ENCODE measurements at regions not wholly inside any gene's neighbourhood (a gene's known extent, or its start where the extent isn't known, plus 50 kb on each side); places are given as distances from the start of the nearest gene placed in this dataset.

DNA sequence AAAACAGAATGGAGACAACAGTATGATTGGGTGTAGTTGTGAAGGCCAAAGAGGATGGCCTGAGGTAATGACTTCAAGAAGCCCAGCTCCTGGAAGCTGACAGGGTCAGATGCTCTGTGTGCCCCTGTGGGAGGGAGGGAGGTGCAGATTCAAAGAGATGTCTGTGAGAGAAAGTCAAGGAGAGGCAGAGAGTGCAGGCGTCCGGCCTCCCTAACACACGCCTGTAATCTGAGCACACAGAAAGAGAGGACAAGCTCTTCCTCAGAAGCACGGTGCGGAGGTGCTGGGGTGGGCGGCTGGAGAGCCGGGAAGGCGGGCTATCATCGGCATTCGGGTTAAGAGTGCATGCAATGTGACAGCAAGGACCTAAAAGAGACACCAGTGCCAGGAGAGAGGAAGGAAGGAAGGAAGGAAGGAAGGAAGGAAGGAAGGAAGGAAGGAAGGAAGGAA lies 238.2 kb upstream of the HES1 start:
- DNase-seq (ENCODE audit: extremely low read depth, low read depth), result no peak

DNA sequence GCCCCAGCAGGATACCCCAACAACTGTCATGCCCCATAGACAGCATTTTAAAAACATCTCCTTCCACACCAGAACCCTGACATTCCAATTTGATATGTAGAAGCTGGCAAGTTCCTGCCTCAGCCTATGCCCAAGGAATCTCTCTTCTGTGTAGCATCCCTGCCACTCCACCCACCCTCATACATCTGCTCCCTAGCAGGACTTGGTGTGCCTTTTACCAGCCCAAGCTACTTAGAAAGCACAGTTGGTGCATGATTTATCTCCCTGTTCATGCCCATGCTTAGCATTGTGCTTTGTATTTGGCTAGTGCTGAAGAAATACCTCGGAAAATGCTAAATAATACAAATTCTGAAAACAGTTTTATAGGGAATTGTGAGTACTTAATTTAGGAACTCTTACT lies 236.9 kb upstream of the HES1 start:
- DNase-seq (ENCODE audit: extremely low read depth, low read depth), result no peak

DNA sequence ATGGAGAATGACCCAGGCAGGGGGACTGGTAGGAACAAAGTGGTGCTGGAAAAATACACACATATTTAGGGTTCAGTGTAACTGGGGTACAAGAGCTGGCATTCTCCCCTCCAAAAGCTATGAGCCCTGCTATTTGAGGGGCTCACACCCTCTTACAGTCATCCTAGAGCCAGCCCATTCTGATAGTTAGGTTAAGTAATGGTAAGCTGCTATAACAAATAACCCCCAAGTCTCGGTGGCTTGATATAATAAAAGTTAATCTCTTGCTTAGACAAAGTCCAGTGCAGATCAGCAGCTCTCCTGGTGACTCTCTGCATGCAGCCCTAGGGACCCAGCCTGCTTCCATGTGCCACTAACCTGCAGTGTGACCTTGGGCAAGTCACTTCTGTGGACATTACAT lies 234.9 kb upstream of the HES1 start:
- DNase-seq (ENCODE audit: extremely low read depth, low read depth), result no peak

DNA sequence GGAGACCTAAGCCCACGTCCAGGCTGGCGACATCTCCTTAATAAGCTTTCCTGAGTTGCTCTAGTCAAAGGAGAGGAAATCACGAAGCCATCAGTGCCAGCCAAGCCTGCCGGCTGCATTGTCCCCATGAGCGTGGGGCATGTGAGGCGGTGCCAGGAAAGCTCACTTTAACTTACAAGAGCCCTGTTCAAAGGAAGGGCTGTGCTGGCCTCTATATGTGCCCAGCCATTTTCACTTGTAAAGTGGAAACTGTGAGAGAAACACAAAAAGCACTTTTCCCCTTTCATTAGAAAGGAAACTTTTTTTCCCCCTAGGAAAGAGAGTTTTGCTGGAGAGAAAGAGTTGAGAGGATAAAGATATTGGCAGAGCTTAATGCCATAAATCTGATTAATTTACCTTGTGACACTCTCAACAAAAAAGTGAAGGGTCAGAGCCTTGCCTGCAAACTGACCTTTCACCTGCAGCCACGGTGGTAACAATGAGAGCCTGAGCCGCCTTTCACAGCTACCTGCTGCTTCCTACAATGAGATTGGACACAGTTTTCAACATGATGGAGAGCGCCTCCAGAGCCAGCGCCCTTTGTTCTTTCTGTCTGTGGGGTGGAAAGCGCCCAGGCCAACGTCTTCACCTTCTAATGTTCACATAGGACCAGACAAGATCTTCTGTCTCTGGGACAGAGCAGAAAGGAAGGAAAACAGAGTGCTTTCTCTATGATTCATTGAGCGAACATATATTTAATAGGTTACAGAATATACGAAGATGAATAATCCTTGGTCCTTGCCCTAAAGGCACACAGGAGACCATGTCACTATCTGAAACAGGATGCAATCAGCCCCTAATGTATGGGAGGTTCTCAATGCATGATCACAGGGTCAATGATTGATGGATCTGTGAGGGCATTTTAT lies 233.1 kb upstream of the HES1 start:
- no peak for DNase-seq (ENCODE audit: extremely low read depth, low read depth)

DNA sequence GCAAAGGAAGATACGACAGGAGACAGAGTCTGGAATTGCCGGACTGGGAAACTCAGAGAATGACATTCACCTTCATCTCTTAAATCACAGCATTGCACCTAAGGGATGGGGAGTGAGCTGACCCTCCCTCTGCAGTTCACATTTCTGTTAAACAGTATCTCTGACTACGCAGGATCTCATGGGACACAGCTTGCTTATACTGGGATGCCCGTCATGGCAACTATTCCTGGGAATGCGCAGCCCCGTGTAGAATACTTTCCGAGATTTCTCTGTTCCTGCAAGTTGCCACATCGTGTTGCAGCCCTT lies 232.5 kb upstream of the HES1 start:
- DNase-seq (ENCODE audit: extremely low read depth, low read depth), result no peak

DNA sequence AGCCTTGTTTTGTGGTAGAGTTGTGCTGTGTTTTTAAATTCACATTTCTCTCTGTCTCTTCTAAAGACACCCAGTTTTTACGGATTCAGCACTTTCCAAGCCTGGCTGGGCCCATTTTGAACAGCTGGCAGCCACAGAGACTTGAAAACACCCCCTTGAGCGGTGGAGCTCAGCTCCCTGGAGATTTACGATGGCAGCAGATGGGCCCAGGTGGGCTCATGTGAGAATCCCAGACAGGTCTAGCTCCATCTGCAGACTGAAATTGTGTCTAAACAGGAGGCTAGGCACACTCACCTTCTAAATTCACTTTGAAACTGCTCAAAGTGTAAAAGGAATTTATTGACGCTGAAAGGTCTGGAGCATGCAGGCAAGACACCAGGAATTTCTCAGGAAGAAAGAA lies 232.0 kb upstream of the HES1 start:
- DNase-seq (ENCODE audit: extremely low read depth, low read depth), result no peak

DNA sequence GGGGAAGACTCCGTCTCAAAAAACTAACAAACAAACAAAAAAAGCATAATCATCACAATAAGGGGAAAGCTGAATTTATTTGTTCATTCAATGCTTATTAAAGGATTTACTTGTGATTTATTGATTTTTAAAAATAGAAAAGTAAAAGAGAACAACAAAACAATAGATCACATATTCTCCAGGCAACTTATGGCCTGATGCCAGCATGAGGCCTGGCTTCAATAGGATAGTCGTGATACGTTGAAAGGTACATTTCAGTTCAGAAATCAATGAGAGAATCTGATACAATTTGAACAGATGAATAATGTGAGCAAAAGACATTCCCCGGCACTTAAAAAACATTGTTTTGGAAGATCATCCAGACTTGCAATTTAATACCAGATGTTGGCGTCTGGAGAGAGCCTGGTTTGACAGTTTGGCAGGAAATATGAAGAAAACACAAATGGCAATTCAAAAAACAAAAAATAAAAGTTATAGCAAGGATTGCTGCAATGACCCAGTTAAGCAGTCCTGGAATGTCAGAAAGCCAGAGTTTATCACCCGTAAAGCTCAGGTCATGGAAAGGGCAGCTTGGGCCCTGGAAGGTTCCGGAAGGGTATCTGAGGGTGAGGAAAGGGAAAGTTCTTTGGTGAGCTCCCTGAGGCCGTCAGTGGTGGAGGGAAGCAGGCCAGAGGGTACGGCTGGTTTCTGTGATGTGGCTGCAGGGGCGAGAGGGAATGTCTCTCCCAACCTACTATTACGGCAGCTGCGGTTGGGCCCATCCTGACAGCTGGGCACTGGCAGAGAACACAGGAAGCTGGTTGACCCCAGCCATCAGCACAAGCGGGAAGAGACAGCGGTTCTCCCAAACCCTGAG lies 230.2 kb upstream of the HES1 start:
- no peak for DNase-seq (ENCODE audit: extremely low read depth, low read depth)

DNA sequence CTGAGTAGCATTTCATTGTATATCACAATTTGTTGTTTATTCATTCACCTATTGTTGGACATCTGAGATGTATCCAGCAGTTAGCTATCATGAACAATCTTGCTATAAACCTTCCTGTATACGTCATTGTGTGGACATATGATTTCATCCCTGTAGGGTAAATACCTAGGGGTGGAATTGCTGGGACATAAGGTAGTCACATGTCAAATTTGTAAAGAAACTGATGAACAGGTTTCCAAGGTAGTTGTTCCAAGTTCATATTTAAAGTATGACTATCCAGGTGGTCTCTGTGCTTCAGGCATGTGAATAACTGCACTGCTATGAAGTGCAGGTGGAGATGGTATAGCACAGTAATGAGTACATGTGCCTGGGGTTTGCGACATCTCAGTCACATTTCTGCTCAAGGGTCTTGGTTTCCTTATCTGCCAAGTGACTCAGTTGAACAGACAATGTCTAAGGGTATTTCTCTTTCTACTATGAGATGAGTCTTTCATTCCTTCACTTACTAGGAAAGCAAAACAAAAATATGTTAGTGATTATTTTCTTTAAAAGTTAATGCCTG lies 229.0 kb upstream of the HES1 start:
- DNase-seq (ENCODE audit: extremely low read depth, low read depth), result no peak

DNA sequence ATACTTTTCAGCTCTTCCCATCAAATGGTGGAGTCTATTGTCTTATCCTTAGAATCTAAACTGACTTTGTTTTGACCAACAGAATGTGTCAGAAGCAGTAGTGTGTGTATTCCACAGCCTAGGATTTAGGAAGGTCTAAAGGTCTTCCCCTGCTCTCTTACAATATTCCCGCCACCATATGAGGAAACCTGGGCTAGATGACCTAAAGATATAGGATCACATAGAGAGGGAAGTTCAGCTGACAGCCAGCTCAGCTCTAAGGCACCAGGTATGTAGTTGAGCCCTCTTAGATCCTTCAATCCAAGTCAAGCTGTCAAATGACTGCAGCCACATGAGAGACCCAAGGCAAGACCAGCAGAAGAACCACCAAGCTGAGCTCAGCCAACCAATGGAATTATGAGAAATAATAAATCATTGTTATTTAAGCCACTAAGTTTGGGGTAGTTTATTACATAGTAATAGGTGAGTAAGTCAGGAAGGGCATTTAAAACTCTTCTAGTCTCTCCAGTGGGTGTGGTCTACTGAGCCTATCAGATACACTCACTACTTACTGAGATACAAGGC lies 227.7 kb upstream of the HES1 start:
- no peak for DNase-seq (ENCODE audit: extremely low read depth, low read depth)

DNA sequence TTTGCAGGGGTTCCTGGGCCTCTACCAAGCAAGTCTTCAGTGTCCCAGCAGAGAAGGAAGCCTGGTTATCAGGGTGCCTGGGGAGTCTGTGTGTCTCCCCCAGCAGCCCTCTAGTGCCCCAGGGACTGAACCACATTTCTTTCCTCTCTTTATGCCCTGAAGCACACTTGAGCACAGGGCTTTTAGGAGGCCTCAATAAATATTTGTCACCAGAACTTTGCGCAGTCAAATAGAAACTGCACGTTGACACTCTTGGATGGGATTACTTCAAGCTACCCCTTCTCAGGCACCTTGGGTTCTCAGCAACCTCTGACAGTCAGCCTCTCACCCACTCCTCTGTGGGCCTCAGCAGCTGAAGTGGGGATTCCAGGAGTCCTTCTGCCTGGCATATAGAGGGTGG lies 226.6 kb upstream of the HES1 start:
- no peak for DNase-seq (ENCODE audit: extremely low read depth, low read depth)

DNA sequence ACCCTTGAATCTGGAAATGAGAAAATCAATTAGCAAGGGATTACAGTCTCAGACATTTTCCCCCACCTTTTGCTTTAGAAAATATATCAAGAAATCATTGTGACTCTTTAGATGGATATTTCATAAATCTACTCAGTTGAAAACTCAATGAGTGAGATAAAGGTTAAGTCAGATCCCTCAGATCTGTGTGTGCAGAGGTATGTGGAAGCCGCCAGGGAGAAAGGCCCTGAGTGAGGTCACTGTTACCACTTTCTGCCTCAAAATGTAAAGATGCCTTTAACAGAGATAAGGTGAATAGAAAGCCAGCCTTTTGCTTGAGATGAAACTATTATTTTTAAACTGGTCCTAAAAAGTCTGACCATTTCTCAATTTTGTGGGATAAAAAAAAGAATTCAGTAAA lies 225.6 kb upstream of the HES1 start:
- DNase-seq (ENCODE audit: extremely low read depth, low read depth), result no peak

DNA sequence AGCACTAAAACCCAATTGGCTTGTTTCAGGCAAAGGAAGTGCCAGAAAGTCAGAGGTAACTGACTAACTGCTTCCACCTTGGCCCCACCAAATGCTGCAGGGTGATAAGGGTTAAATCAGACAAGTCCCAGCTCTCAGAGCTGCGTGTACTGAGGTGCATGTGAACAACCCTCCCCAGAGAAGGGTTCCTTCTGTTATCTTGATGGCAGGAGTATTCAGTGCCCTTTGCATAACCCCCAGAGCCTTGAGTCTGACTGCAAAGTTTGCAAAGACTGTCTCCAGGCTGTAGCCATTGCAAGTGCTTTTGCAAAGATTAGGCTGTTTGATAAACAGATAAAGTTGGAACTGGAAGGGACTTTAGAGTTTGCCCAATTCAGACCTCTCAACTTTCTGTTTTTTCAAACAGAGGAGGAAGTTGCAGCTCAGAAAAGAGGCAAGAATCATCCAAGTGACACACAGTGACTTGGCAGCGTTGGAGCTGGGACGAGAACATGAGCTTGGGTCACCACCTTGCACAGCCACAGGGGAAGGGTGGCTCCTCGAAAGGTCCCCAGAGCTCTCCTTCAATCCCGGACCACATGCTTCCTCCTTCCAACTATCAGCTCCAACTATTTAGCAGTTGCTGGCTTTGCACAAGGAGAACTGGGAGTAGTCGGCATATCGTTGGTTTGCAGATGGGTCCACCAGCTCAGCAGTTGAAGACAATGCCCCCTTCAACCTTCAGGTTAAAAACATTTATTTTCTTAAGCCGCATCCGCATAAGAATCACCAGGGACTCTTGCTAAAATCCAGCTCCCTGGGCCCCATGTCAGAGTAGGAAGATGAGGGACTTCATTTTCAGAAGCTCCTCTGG lies 224.8 kb upstream of the HES1 start:
- DNase-seq (ENCODE audit: extremely low read depth, low read depth), result no peak

DNA sequence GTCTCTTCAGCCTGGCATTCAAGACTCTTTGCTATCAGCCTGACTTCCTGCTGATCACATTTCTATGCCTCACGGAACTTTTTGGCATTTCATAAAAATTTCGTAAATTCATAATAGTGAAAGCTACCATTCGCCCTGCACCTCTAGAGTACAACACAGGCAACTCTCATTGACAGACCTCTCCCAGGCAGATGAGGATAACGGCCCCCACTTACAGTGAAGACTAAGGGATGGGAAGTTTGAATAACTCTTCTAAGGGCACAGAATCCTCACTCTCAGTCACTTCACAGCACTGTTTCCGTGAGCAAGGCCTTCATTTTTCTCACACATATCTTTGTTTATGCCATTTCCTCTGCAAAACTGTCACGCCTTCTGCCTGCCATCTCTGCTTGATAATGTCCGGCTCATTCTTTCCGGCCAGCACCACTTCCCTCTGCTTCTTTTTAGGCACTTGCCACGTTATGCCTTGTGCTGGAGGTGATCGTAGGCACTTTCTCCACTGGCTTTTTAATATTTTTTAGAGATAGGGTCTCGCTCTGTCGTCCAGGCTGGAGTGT lies 224.1 kb upstream of the HES1 start:
- DNase-seq (ENCODE audit: extremely low read depth, low read depth), result no peak

DNA sequence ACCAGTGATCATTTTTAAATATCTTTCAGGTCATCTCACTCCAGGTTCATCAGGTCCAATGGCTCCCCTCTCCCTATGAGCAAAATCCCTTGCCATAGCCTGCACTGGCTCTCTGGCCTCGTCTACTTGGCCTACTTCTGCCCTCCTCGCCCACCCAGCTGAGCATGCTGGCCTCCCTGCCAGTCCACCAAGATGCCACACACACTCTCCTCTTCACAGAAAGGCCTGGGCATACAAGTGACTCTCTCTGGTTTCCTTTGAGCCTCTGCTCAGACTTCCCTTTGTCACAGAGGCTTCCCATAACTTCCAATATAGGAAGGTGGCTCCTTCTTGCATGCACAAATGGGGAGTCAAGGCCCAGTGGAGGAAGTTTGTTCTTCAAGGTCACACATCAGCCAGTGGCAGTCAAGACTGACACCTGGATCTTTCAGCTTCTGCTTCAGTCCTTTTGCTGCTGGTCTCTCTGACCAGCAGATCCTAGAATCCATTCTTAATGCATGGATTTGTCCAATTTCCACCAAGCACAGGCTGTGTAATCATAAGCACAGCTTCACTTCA lies 223.2 kb upstream of the HES1 start:
- no peak for DNase-seq (ENCODE audit: extremely low read depth, low read depth)

DNA sequence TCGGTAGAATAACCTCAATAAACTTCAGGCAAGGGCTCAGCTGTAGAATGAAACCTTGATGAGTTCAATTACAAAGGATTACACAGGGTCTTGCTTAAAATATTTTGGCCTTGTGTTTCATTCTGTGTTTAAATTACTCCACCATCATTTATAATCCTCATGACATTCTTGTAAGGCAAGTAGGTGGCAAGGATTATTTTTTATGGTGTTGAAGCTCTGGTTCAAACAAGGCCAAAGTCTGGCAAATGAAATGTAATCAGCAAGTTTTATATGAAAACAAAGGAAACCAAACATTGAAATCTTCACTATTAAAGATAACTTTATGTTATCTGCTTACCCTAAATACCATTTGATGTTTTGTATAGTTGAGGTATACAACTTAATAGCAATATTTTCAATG lies 221.3 kb upstream of the HES1 start:
- no peak for DNase-seq (ENCODE audit: extremely low read depth, low read depth)

DNA sequence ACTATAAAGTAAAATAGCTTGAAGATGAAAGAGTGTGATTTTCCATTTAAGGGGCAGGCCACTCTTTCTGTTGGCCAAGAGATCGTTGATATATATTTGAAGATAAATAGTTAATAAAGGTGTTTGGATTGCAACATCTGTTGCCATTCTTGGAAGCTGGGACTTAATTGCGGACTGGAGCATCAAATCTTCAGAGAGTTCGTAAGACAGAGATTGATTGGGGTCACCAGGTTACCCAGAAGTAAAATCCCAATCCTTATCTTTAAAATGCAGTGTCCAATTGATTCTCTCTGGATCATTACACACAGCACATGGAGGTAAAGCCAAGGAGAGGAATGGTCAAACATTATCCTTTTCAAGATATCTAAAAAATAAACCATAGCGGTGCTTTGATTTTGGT lies 220.8 kb upstream of the HES1 start:
- no peak for DNase-seq (ENCODE audit: extremely low read depth, low read depth)

DNA sequence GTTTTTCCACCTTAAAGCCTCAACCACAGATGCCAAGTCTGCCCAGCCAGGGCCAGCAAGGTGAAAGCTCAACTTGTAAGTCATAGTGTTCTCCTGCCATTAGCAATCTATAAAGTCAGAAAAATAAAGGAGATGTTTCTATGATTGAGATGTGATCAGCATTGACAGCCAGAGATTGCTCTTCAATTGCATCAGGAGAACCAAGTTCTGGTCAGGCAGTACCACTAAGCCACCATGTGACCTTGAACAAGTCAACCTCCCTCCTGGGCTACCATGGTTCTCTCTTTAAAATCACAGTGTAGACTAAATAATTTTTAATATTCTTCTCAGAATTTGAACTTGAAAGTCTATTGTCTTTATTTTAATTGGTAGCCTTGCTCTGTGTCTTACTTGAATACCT lies 220.3 kb upstream of the HES1 start:
- no peak for DNase-seq (ENCODE audit: extremely low read depth, low read depth)

DNA sequence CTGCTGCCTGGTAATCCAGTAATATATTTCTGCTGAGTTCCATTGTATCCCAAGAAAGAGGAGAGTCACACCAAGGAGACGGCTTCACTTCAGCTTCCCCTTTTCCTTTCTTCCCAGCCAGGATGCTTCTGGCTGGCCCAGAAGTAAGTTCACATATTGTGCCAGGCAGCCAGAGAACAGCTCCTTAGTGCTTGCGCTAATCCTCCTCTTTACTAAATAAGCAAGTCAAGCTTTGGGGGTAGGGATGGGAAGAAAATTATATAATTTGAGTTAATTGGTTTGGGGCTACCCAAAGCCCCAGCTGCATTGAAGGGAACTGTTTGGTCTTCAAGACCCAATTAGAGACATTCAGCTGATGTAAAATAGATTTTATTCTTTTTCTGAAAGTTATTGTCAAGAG lies 218.8 kb upstream of the HES1 start:
- DNase-seq (ENCODE audit: extremely low read depth, low read depth), result no peak

DNA sequence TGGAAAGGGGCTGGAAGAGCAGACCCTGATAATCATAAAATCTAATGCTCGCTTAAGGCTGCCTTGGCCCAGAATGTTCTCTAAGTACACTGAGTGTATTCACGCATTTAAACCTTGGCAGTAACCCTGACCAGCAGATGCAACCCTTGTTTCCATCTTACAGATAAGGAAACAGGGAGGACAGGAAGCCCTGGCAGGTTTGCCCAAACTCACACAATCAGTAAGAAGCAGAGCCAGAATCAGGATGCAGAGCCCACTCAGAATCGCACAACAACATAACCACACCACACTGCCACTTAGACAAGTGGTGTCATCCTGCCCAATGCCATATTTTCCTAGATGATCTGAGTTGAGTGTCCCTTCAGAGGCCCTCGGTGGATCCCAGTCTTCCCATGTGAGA lies 214.5 kb upstream of the HES1 start:
- DNase-seq (ENCODE audit: extremely low read depth, low read depth), result no peak
